HepG2 (cell line): ENCODE measurements at regions not wholly inside any gene's neighbourhood (a gene's known extent, or its start where the extent isn't known, plus 50 kb on each side); places are given as distances from the start of the nearest gene placed in this dataset.

Experiments
- ATAC-seq: fragments of 200-7000 bp; cut with Tn5 transposase; 3 replicates; pipeline ENCODE4 v1.9.1; 2020; ENCODE audit warnings: mild to moderate bottlenecking, moderate library complexity
- BruUV-seq: library from RNA; stranded (reverse); fragments of 400-500 nt; replicated peaks from 2 replicates; lab custom pipeline; 2021; lab: Mats Ljungman, UMichigan
- CTCF ChIA-PET: fragments of 300-600 bp; formaldehyde crosslinking; extraction: SDS; loops from one replicate; lab custom pipeline; 2021; ENCODE audit warnings: low total read pairs, inconsistent platforms, low intra/inter-chr PET ratio; lab: Yijun Ruan, JAX
- POLR2A ChIA-PET: fragments of 350-600 bp; sonication (Branson Sonifier 250); formaldehyde crosslinking; loops from one replicate; lab custom pipeline; 2020; ENCODE audit warnings: antibody characterized with exemption, inconsistent platforms; lab: Yijun Ruan, JAX
- DNase-seq: peaks from one replicate; pipeline ENCODE4 v3.0.0-alpha.2; 2015; ENCODE audit warnings: low spot score
- FAIRE-seq: peaks from 3 replicates; lab custom pipeline; 2011; peaks lifted over from hg19 to GRCh38; lab: Jason Lieb, UNC
- H2AFZ ChIP-seq: one replicate; pipeline ENCODE4 v1.6.1; 2011; ENCODE audit warnings: low read length, inconsistent platforms
- H3K27ac ChIP-seq: fragments of 300-600 bp; 3 replicates; pipeline ENCODE4 v1.8.0; 2011; ENCODE audit warnings: mixed run types, mild to moderate bottlenecking, mixed read lengths, low read length, inconsistent platforms; ENCODE audit not compliant: insufficient read depth; ENCODE audit errors: extremely low read length
- H3K27me3 ChIP-seq, 2 experiments: fragments of 200-600 bp in 1 of 2; 2 replicates in 1 of 2; 3 replicates in 1 of 2; pipeline versions ENCODE4 v1.6.0 to v1.8.0; 2011; ENCODE audit warnings: low read length in 2 of 2, mild to moderate bottlenecking in 2 of 2, moderate library complexity in 2 of 2, inconsistent platforms in 1 of 2; ENCODE audit not compliant: insufficient read depth in 2 of 2, control insufficient read depth in 1 of 2
- H3K36me3 ChIP-seq, 2 experiments: fragments of 200-600 bp in 1 of 2; replicated peaks in 1 of 2; 2 replicates in 1 of 2; 3 replicates in 1 of 2; pipeline versions ENCODE4 v1.5.1 to v1.8.0; 2011; ENCODE audit warnings: low read length in 2 of 2, inconsistent platforms in 1 of 2; ENCODE audit not compliant: insufficient read depth in 2 of 2, control insufficient read depth in 1 of 2
- H3K4me1 ChIP-seq: 2 replicates; pipeline ENCODE4 v1.5.1; 2012; ENCODE audit warnings: low read length, inconsistent platforms; ENCODE audit not compliant: insufficient read depth
- H3K4me2 ChIP-seq: 2 replicates; pipeline ENCODE4 v1.6.0; 2011; ENCODE audit warnings: low read depth, low read length, inconsistent platforms
- H3K4me3 ChIP-seq, 3 experiments: fragments of 200-600 bp in 1 of 3; sonication (generic), shearing (Covaris generic) in 1 of 3; replicated peaks in 1 of 3; 2 replicates each; pipeline ENCODE4 v1.5.1; 2011 to 2016; ENCODE audit warnings: low read length in 3 of 3, inconsistent platforms in 2 of 3, low read depth in 2 of 3, mild to moderate bottlenecking in 2 of 3, control low read depth in 1 of 3, mixed read lengths in 1 of 3; ENCODE audit not compliant: insufficient read depth in 1 of 3
- H3K79me2 ChIP-seq: one replicate; pipeline ENCODE4 v1.6.1; 2011; ENCODE audit warnings: low read length, inconsistent platforms; ENCODE audit not compliant: insufficient read depth
- H3K9ac ChIP-seq: 2 replicates; pipeline ENCODE4 v1.6.0; 2011; ENCODE audit warnings: mild to moderate bottlenecking, low read depth, low read length, inconsistent platforms; ENCODE audit not compliant: insufficient read depth
- H3K9me3 ChIP-seq: 2 replicates; pipeline ENCODE4 v1.5.1; 2012; ENCODE audit warnings: mild to moderate bottlenecking, low read length
- H4K20me1 ChIP-seq: 2 replicates; pipeline ENCODE4 v1.6.0; 2011; ENCODE audit warnings: inconsistent platforms, mild to moderate bottlenecking, low read length, moderate library complexity; ENCODE audit not compliant: insufficient read depth
- ARNT ChIP-seq: fragments of 450-650 bp; IDR thresholded peaks from 2 replicates; pipeline ENCODE4 v1.6.1; 2017
- FOXK1 ChIP-seq: sonication (generic); formaldehyde crosslinking; IDR thresholded peaks from 2 replicates; pipeline ENCODE4 v1.4.0; 2020; ENCODE audit warnings: low read depth, missing genetic modification reagents, borderline replicate concordance
- MAFK ChIP-seq, 2 experiments: IDR thresholded peaks in 1 of 2; conservative IDR thresholded peaks in 1 of 2; 2 replicates each; pipeline ENCODE4 v1.6.1; 2011; ENCODE audit warnings: improper control_type of control experiment in 2 of 2, low read length in 2 of 2
- PPARG ChIP-seq: conservative IDR thresholded peaks from 2 replicates; pipeline ENCODE4 v1.6.1; 2016; ENCODE audit warnings: missing biosample characterization, missing genetic modification reagents
- ZBTB1 ChIP-seq: sonication (generic); formaldehyde crosslinking; IDR thresholded peaks from 2 replicates; pipeline ENCODE4 v1.4.0; 2020; ENCODE audit warnings: missing genetic modification reagents, borderline replicate concordance
- ZNF17 ChIP-seq: sonication (generic); formaldehyde crosslinking; IDR thresholded peaks from 2 replicates; pipeline ENCODE4 v1.5.0; 2020; ENCODE audit warnings: mild to moderate bottlenecking, missing genetic modification reagents
- ZSCAN21 ChIP-seq: sonication (generic); formaldehyde crosslinking; IDR thresholded peaks from 2 replicates; pipeline ENCODE4 v1.8.0; 2022; ENCODE audit warnings: mild to moderate bottlenecking, missing genetic modification reagents, moderate library complexity, borderline replicate concordance
- in situ Hi-C: cut with HindIII; loops from 2 replicates; pipeline ENCODE4 v1.10.0; 2017; ENCODE audit warnings: low pct_unique_long_range_greater_than_20kb; ENCODE audit not compliant: extremely low pct_ligation_motif_present
- intact Hi-C: fragments of 100-400 bp; cut with micrococcal nuclease; formaldehyde crosslinking; loops from one replicate; pipeline ENCODE4 v1.10.0; 2022; ENCODE audit not compliant: unreplicated experiment
- TF ChIP-seq, protein P1 (sequence below): sonication (generic); formaldehyde crosslinking; IDR thresholded peaks from 2 replicates; pipeline ENCODE4; 2020; ENCODE audit warnings: missing genetic modification reagents, mild to moderate bottlenecking, borderline replicate concordance
- TF ChIP-seq, protein P2 (sequence below): sonication (generic); formaldehyde crosslinking; IDR thresholded peaks from 2 replicates; pipeline ENCODE4 v1.8.0; 2022; ENCODE audit warnings: mild to moderate bottlenecking, missing genetic modification reagents; ENCODE audit not compliant: insufficient replicate concordance
- TF ChIP-seq, protein P3 (sequence below): IDR thresholded peaks from 2 replicates; pipeline ENCODE4 v1.6.1; 2016
- TF ChIP-seq, protein P4 (sequence below): sonication (generic); formaldehyde crosslinking; IDR thresholded peaks from 2 replicates; pipeline ENCODE4 v1.4.0; 2020; ENCODE audit warnings: missing genetic modification reagents

DNA sequence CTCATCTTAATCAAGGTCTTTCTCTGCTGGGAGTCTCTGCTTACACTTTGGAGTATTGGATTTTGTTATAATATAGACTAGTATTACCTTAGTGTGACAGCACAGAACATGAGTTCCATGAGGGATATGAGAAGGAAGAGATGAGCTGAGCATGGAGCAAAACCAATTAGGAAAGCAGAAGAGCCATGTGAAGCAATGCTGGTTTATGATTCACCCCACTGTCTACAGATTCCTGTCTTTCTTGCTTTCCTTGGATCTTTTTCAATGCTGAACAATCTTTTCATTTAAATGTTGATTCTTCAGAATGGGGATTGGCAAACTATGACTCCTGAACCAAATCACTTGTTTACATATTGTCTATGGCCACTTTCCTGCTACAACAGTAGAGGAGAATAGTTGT, 70.4 kb upstream of the KITLG start:
- H3K27me3 ChIP-seq = no peaks in the 10 kb centered on the region
- intact Hi-C loops (no loop called here), in situ Hi-C loops (no loop called here)
- FAIRE-seq = no peak
- H4K20me1 ChIP-seq = no peaks in the 10 kb centered on the region
- no peak overlapping the region for H3K4me2 ChIP-seq
- no peaks in the 10 kb centered on the region for H3K79me2 ChIP-seq
- CTCF ChIA-PET = no interaction called here
- no peaks in the 10 kb centered on the region for H3K36me3 ChIP-seq
- no peak for DNase-seq
- no peak overlapping the region for H3K4me3 ChIP-seq
- H3K9me3 ChIP-seq = 0 out of 2 replicates have a peak, but pooled peaks cover 5% of the 10 kb centered on the region
- no peak overlapping the region for H3K9ac ChIP-seq
- H3K4me1 ChIP-seq = no peaks in the 10 kb centered on the region
- no TSS peak for BruUV-seq
- no peak overlapping the region for H3K27ac ChIP-seq
- no peak for ATAC-seq
- POLR2A ChIA-PET = no interaction called here
- H2AFZ ChIP-seq = no peak overlapping the region
- no peak for TF ChIP-seq PPARG
- TF ChIP-seq, protein P1, sequence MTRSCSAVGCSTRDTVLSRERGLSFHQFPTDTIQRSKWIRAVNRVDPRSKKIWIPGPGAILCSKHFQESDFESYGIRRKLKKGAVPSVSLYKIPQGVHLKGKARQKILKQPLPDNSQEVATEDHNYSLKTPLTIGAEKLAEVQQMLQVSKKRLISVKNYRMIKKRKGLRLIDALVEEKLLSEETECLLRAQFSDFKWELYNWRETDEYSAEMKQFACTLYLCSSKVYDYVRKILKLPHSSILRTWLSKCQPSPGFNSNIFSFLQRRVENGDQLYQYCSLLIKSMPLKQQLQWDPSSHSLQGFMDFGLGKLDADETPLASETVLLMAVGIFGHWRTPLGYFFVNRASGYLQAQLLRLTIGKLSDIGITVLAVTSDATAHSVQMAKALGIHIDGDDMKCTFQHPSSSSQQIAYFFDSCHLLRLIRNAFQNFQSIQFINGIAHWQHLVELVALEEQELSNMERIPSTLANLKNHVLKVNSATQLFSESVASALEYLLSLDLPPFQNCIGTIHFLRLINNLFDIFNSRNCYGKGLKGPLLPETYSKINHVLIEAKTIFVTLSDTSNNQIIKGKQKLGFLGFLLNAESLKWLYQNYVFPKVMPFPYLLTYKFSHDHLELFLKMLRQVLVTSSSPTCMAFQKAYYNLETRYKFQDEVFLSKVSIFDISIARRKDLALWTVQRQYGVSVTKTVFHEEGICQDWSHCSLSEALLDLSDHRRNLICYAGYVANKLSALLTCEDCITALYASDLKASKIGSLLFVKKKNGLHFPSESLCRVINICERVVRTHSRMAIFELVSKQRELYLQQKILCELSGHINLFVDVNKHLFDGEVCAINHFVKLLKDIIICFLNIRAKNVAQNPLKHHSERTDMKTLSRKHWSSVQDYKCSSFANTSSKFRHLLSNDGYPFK = no peak
- TF ChIP-seq ZBTB1 (CRISPR knock-in tag) = no peak
- TF ChIP-seq, protein P2, sequence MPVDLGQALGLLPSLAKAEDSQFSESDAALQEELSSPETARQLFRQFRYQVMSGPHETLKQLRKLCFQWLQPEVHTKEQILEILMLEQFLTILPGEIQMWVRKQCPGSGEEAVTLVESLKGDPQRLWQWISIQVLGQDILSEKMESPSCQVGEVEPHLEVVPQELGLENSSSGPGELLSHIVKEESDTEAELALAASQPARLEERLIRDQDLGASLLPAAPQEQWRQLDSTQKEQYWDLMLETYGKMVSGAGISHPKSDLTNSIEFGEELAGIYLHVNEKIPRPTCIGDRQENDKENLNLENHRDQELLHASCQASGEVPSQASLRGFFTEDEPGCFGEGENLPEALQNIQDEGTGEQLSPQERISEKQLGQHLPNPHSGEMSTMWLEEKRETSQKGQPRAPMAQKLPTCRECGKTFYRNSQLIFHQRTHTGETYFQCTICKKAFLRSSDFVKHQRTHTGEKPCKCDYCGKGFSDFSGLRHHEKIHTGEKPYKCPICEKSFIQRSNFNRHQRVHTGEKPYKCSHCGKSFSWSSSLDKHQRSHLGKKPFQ (CRISPR knock-in tag) = no peak
- no peak for TF ChIP-seq ARNT
- TF ChIP-seq MAFK (conservative IDR thresholded peaks at IDR 0.05 in 1 of 2, IDR thresholded peaks at IDR 0.05 in 1 of 2; ENCODE audit: low read length in 2 of 2) = no peak
- TF ChIP-seq ZNF17 (CRISPR knock-in tag) = no peak
- TF ChIP-seq, protein P3, sequence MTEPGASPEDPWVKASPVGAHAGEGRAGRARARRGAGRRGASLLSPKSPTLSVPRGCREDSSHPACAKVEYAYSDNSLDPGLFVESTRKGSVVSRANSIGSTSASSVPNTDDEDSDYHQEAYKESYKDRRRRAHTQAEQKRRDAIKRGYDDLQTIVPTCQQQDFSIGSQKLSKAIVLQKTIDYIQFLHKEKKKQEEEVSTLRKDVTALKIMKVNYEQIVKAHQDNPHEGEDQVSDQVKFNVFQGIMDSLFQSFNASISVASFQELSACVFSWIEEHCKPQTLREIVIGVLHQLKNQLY (CRISPR knock-in tag) = no peak
- no peak for TF ChIP-seq FOXK1 (CRISPR knock-in tag)
- no peak for TF ChIP-seq ZSCAN21 (CRISPR knock-in tag)
- TF ChIP-seq, protein P4, sequence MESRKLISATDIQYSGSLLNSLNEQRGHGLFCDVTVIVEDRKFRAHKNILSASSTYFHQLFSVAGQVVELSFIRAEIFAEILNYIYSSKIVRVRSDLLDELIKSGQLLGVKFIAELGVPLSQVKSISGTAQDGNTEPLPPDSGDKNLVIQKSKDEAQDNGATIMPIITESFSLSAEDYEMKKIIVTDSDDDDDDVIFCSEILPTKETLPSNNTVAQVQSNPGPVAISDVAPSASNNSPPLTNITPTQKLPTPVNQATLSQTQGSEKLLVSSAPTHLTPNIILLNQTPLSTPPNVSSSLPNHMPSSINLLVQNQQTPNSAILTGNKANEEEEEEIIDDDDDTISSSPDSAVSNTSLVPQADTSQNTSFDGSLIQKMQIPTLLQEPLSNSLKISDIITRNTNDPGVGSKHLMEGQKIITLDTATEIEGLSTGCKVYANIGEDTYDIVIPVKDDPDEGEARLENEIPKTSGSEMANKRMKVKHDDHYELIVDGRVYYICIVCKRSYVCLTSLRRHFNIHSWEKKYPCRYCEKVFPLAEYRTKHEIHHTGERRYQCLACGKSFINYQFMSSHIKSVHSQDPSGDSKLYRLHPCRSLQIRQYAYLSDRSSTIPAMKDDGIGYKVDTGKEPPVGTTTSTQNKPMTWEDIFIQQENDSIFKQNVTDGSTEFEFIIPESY = no peak
